ENCODE measurements at regions not wholly inside any gene's neighbourhood (a gene's known extent, or its start where the extent isn't known, plus 50 kb on each side); places are given as distances from the start of the nearest gene placed in this dataset.

GRCh38 chr6:43893073-43893472, 123.1 kb downstream of the VEGFA start:
- intact Hi-C loops (cut with micrococcal nuclease) = no loop called here
- H2AFZ ChIP-seq (ENCODE audit: low read depth, low read length) = no peak overlapping the region
- H3K79me2 ChIP-seq (ENCODE audit: control insufficient read depth, insufficient read depth, low read length) = no peaks in the 10 kb centered on the region
- no peaks in the 10 kb centered on the region for H3K36me3 ChIP-seq (ENCODE audit: control insufficient read depth in 2 of 2, extremely low read depth in 1 of 2, insufficient read depth in 2 of 2, low read length in 2 of 2)
- no peak overlapping the region for H3K9ac ChIP-seq (replicated peaks; ENCODE audit: extremely low read depth, insufficient read depth, low read length)
- no peak for TF ChIP-seq POLR2AphosphoS5 (IDR thresholded peaks at IDR 0.05; ENCODE audit: insufficient read depth, low read depth, low read length)
- no peak for TF ChIP-seq JUN (IDR thresholded peaks at IDR 0.05; ENCODE audit: borderline replicate concordance, insufficient read depth, insufficient read length, low read depth)
- TF ChIP-seq MYC (IDR thresholded peaks at IDR 0.05; ENCODE audit: low read depth, low read length) = no peak
- TF ChIP-seq FOS (IDR thresholded peaks at IDR 0.05; ENCODE audit: borderline replicate concordance, insufficient read depth, low read length) = no peak
- TF ChIP-seq POLR2A (IDR thresholded peaks at IDR 0.05; ENCODE audit: low read depth, low read length) = no peak
- TF ChIP-seq EZH2 (IDR thresholded peaks at IDR 0.05; ENCODE audit: borderline replicate concordance, low read depth, low read length, severe bottlenecking) = no peak
- TF ChIP-seq, protein P1, sequence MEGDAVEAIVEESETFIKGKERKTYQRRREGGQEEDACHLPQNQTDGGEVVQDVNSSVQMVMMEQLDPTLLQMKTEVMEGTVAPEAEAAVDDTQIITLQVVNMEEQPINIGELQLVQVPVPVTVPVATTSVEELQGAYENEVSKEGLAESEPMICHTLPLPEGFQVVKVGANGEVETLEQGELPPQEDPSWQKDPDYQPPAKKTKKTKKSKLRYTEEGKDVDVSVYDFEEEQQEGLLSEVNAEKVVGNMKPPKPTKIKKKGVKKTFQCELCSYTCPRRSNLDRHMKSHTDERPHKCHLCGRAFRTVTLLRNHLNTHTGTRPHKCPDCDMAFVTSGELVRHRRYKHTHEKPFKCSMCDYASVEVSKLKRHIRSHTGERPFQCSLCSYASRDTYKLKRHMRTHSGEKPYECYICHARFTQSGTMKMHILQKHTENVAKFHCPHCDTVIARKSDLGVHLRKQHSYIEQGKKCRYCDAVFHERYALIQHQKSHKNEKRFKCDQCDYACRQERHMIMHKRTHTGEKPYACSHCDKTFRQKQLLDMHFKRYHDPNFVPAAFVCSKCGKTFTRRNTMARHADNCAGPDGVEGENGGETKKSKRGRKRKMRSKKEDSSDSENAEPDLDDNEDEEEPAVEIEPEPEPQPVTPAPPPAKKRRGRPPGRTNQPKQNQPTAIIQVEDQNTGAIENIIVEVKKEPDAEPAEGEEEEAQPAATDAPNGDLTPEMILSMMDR (IDR thresholded peaks at IDR 0.05; ENCODE audit: extremely low read depth in 1 of 2, insufficient read depth in 1 of 2, low read depth in 1 of 2, low read length in 2 of 2) = no peak
- TF ChIP-seq, protein P2, sequence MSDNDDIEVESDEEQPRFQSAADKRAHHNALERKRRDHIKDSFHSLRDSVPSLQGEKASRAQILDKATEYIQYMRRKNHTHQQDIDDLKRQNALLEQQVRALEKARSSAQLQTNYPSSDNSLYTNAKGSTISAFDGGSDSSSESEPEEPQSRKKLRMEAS (IDR thresholded peaks at IDR 0.05; ENCODE audit: insufficient read depth, insufficient read length) = no peak
- TF ChIP-seq GATA2 (IDR thresholded peaks at IDR 0.05; ENCODE audit: insufficient read depth, insufficient read length, low read depth, low read length) = no peak
- H3K27ac ChIP-seq (ENCODE audit: insufficient read depth, low read depth, low read length) = no peak overlapping the region
- peaks cover 15 to 26% of the 10 kb centered on the region in 2 experiments for H3K27me3 ChIP-seq (ENCODE audit: control insufficient read depth in 2 of 2, insufficient read depth in 2 of 2, low read length in 2 of 2)
- no peaks in the 10 kb centered on the region for H3K4me1 ChIP-seq (ENCODE audit: control insufficient read depth, extremely low read depth, insufficient read depth, low read length)
- no peak for DNase-seq (ENCODE audit: low read depth, low spot score)
- H3K9me3 ChIP-seq (replicated peaks; ENCODE audit: control insufficient read depth, insufficient read depth, low read length) = no peaks in the 10 kb centered on the region
- dilution Hi-C loops (cut with MboI; ENCODE audit: extremely low pct_ligation_motif_present, low sequenced_read_pairs) = no loop called here
- POLR2A ChIA-PET = no interaction called here
- no peak overlapping the region for H3K4me2 ChIP-seq (ENCODE audit: insufficient read depth, low read length)
- no peak overlapping the region for H3K4me3 ChIP-seq (replicated peaks in 1 of 3; ENCODE audit: insufficient read depth in 1 of 3, low read depth in 1 of 3, low read length in 3 of 3)
- BruUV-seq (replicated peaks) = no TSS peak
- H3K9me1 ChIP-seq (replicated peaks; ENCODE audit: control insufficient read depth, extremely low read depth, insufficient read depth, low read length) = no peaks in the 10 kb centered on the region
- no peak for FAIRE-seq
- CTCF ChIA-PET = no interaction called here
- no peaks in the 10 kb centered on the region for H4K20me1 ChIP-seq (replicated peaks; ENCODE audit: control insufficient read depth, extremely low read depth, insufficient read depth, low read length)

All from endothelial cell of umbilical vein (primary cell).